ENCODE measurements at regions not wholly inside any gene's neighbourhood (a gene's known extent, or its start where the extent isn't known, plus 50 kb on each side); places are given as distances from the start of the nearest gene placed in this dataset.

GRCh38 chr6:1542335-1542734 lies 67.4 kb upstream of the FOXC1 start:
- no peak for TF ChIP-seq CTCF (IDR thresholded peaks at IDR 0.05)
- H3K36me3 ChIP-seq (ENCODE audit: control insufficient read depth, insufficient read depth, low read length) = no peaks in the 10 kb centered on the region
- no peak overlapping the region for H3K4me3 ChIP-seq (ENCODE audit: low read depth, low read length)
- H3K4me1 ChIP-seq = no peaks in the 10 kb centered on the region
- H3K4me2 ChIP-seq (ENCODE audit: low read length) = no peak overlapping the region
- H2AFZ ChIP-seq = no peak overlapping the region
- H3K9ac ChIP-seq = no peak overlapping the region
- no peaks in the 10 kb centered on the region for H3K79me2 ChIP-seq
- no peak overlapping the region for H3K27ac ChIP-seq
- no peaks in the 10 kb centered on the region for H3K9me3 ChIP-seq (ENCODE audit: control insufficient read depth, low read length)
- H3K27me3 ChIP-seq (ENCODE audit: control insufficient read depth, insufficient read depth, low read length) = no peaks in the 10 kb centered on the region

GRCh38 chr6:1542764-1543163 lies 67.0 kb upstream of the FOXC1 start:
- Histone ChIP-seq H3K27ac (no peak overlapping the region), H3K36me3 (ENCODE audit: control insufficient read depth, insufficient read depth, low read length) (no peaks in the 10 kb centered on the region), H3K9me3 (ENCODE audit: control insufficient read depth, low read length) (no peaks in the 10 kb centered on the region), H3K9ac (no peak overlapping the region), H3K79me2 (no peaks in the 10 kb centered on the region), H2AFZ (no peak overlapping the region), H3K4me1 (no peaks in the 10 kb centered on the region), H3K4me2 (ENCODE audit: low read length) (no peak overlapping the region), H3K4me3 (ENCODE audit: low read depth, low read length) (no peak overlapping the region), H3K27me3 (ENCODE audit: control insufficient read depth, insufficient read depth, low read length) (no peaks in the 10 kb centered on the region)
- no peak for TF ChIP-seq CTCF (IDR thresholded peaks at IDR 0.05)

DNA sequence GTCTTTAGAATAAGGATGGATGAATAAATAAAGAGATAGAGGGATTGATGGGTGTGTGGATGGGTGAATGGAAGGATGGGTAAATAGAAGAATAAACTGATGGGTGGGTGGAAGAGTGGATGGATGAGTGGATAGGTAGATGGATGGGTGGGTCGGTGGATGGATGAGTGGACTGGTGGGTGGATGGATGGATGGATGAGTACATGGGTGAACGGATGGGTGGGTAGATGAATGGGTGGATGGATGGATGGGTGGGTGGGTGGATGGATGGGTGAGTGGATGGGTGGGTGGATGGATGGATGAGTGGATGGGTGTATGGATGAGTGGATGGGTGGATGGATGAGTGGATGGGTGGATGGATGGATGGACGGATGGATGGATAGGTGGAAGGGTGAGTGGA lies 65.7 kb upstream of the FOXC1 start:
- no peak overlapping the region for H3K4me3 ChIP-seq (ENCODE audit: low read depth, low read length)

GRCh38 chr6:1544603-1545002 lies 65.1 kb upstream of the FOXC1 start:
- Histone ChIP-seq H3K4me3 (ENCODE audit: low read depth, low read length) (no peak overlapping the region), H3K27ac (no peak overlapping the region), H3K4me1 (no peaks in the 10 kb centered on the region), H3K9me3 (ENCODE audit: control insufficient read depth, low read length) (no peaks in the 10 kb centered on the region), H2AFZ (no peak overlapping the region), H3K4me2 (ENCODE audit: low read length) (no peak overlapping the region), H3K27me3 (ENCODE audit: control insufficient read depth, insufficient read depth, low read length) (no peaks in the 10 kb centered on the region), H3K79me2 (no peaks in the 10 kb centered on the region), H3K9ac (no peak overlapping the region), H3K36me3 (ENCODE audit: control insufficient read depth, insufficient read depth, low read length) (no peaks in the 10 kb centered on the region)
- TF ChIP-seq CTCF (IDR thresholded peaks at IDR 0.05) = no peak

More for the DNA sequence above, 65.7 kb upstream of the FOXC1 start:
- no peaks in the 10 kb centered on the region for H3K4me1 ChIP-seq
- TF ChIP-seq CTCF (IDR thresholded peaks at IDR 0.05) = no peak
- H3K36me3 ChIP-seq (ENCODE audit: control insufficient read depth, insufficient read depth, low read length) = no peaks in the 10 kb centered on the region
- H3K79me2 ChIP-seq = no peaks in the 10 kb centered on the region
- no peaks in the 10 kb centered on the region for H3K27me3 ChIP-seq (ENCODE audit: control insufficient read depth, insufficient read depth, low read length)
- no peaks in the 10 kb centered on the region for H3K9me3 ChIP-seq (ENCODE audit: control insufficient read depth, low read length)
- no peak overlapping the region for H3K4me2 ChIP-seq (ENCODE audit: low read length)
- H2AFZ ChIP-seq = no peak overlapping the region
- H3K27ac ChIP-seq = no peak overlapping the region
- no peak overlapping the region for H3K9ac ChIP-seq

DNA sequence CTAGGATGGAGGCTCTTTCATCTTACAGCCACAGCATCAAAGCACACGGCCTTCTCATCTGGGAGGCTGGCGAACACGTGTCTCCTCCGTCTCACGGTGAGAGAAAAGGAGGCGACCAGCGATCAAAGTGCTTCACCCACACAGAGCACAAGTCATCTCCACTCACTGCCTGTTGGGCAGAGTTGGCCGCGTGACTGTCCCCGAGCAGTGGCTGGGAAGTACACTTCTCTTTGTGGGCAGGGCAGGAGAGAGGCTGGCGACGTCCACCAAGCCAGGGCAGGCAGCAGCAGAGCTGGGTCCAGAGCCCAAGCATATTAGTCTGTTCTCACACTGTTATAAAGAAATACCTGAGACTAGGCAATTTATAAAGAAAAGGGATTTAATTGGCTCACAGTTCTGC lies 64.1 kb upstream of the FOXC1 start:
- no peaks in the 10 kb centered on the region for H3K36me3 ChIP-seq (ENCODE audit: control insufficient read depth, insufficient read depth, low read length)

More for the DNA sequence above, 64.1 kb upstream of the FOXC1 start:
- H3K9me3 ChIP-seq (ENCODE audit: control insufficient read depth, low read length) = no peaks in the 10 kb centered on the region
- H3K4me2 ChIP-seq (ENCODE audit: low read length) = no peak overlapping the region
- no peak overlapping the region for H2AFZ ChIP-seq
- H3K27me3 ChIP-seq (ENCODE audit: control insufficient read depth, insufficient read depth, low read length) = no peaks in the 10 kb centered on the region
- H3K27ac ChIP-seq = no peak overlapping the region
- no peak overlapping the region for H3K4me3 ChIP-seq (ENCODE audit: low read depth, low read length)
- no peaks in the 10 kb centered on the region for H3K79me2 ChIP-seq
- H3K9ac ChIP-seq = no peak overlapping the region
- TF ChIP-seq CTCF (IDR thresholded peaks at IDR 0.05) = no peak
- H3K4me1 ChIP-seq = no peaks in the 10 kb centered on the region

Measured in parathyroid adenoma (tissue), 2 donors.